ENCODE measurements at regions not wholly inside any gene's neighbourhood (a gene's known extent, or its start where the extent isn't known, plus 50 kb on each side); places are given as distances from the start of the nearest gene placed in this dataset.

- TF ChIP-seq, protein P1, sequence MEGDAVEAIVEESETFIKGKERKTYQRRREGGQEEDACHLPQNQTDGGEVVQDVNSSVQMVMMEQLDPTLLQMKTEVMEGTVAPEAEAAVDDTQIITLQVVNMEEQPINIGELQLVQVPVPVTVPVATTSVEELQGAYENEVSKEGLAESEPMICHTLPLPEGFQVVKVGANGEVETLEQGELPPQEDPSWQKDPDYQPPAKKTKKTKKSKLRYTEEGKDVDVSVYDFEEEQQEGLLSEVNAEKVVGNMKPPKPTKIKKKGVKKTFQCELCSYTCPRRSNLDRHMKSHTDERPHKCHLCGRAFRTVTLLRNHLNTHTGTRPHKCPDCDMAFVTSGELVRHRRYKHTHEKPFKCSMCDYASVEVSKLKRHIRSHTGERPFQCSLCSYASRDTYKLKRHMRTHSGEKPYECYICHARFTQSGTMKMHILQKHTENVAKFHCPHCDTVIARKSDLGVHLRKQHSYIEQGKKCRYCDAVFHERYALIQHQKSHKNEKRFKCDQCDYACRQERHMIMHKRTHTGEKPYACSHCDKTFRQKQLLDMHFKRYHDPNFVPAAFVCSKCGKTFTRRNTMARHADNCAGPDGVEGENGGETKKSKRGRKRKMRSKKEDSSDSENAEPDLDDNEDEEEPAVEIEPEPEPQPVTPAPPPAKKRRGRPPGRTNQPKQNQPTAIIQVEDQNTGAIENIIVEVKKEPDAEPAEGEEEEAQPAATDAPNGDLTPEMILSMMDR (conservative IDR thresholded peaks at IDR 0.05; ENCODE audit: low read length), result no peak
- no peak for TF ChIP-seq EZH2phosphoT487 (IDR thresholded peaks at IDR 0.05; ENCODE audit: borderline replicate concordance, low read depth, low read length)
These were observed 288.0 kb upstream of the CTNNB1 start for GRCh38 chr3:40911264-40911663.

All from OCI-LY7 (cell line).